Gastrocnemius medialis (tissue), 4 donors: ENCODE measurements at regions not wholly inside any gene's neighbourhood (a gene's known extent, or its start where the extent isn't known, plus 50 kb on each side); places are given as distances from the start of the nearest gene placed in this dataset.

Experiments used
- CTCF ChIP-seq, 5 experiments: fragments of 450-650 bp in 3 of 5; fragments of 200-600 bp in 2 of 5; sonication (generic) in 2 of 5; IDR thresholded peaks in 4 of 5; conservative IDR thresholded peaks in 1 of 5; 1 replicate in 4 of 5; 2 replicates in 1 of 5; pipeline ENCODE4 v1.5.1; 2016 to 2019; ENCODE audit warnings: antibody characterized with exemption in 5 of 5, mild to moderate bottlenecking in 3 of 5, moderate library complexity in 3 of 5
- POLR2A ChIP-seq, 2 donors: fragments of 450-650 bp; IDR thresholded peaks; one replicate each; pipeline ENCODE4 v1.6.1; 2017; ENCODE audit warnings: antibody characterized with exemption in 2 of 2, mild to moderate bottlenecking in 2 of 2, moderate library complexity in 2 of 2

- TF ChIP-seq CTCF (IDR thresholded peaks at IDR 0.05 in 4 of 5, conservative IDR thresholded peaks at IDR 0.05 in 1 of 5) (no peak), POLR2A (IDR thresholded peaks at IDR 0.05) (no peak)
These were observed 69.2 kb upstream of the CCDC90B start for GRCh38 chr11:83355391-83355790.
